T-helper 17 cell (primary cell): ENCODE measurements at regions not wholly inside any gene's neighbourhood (a gene's known extent, or its start where the extent isn't known, plus 50 kb on each side); places are given as distances from the start of the nearest gene placed in this dataset.

Source experiments
- ATAC-seq: fragments of 150-1000 bp; cut with Tn5 transposase; 2 replicates; pipeline ENCODE4 v1.10.0; 2021; ENCODE audit warnings: mild to moderate bottlenecking, moderate library complexity
- DNase-seq, 3 donors: peaks; one replicate each; pipeline versions ENCODE4 v3.0.0 to v3.0.0-alpha.2; 2020 to 2021
- H3K9me3 ChIP-seq: one replicate; pipeline ENCODE4 v1.7.0; 2013; ENCODE audit warnings: low read length, mild to moderate bottlenecking; ENCODE audit not compliant: control insufficient read depth, poor library complexity, severe bottlenecking
- H3K27ac Mint-ChIP-seq: one replicate; pipeline ENCODE4 v1.8.0; 2022; ENCODE audit warnings: mild to moderate bottlenecking, moderate library complexity, mixed read lengths
- H3K27me3 Mint-ChIP-seq: one replicate; pipeline ENCODE4 v1.8.0; 2022; ENCODE audit warnings: mixed read lengths
- H3K36me3 Mint-ChIP-seq: one replicate; pipeline ENCODE4 v1.8.0; 2022; ENCODE audit warnings: low read depth, mixed read lengths
- H3K4me1 Mint-ChIP-seq: one replicate; pipeline ENCODE4 v1.8.0; 2022; ENCODE audit warnings: mild to moderate bottlenecking, mixed read lengths
- H3K4me3 Mint-ChIP-seq: one replicate; pipeline ENCODE4 v1.8.0; 2022; ENCODE audit warnings: mild to moderate bottlenecking, moderate library complexity, mixed read lengths

DNA sequence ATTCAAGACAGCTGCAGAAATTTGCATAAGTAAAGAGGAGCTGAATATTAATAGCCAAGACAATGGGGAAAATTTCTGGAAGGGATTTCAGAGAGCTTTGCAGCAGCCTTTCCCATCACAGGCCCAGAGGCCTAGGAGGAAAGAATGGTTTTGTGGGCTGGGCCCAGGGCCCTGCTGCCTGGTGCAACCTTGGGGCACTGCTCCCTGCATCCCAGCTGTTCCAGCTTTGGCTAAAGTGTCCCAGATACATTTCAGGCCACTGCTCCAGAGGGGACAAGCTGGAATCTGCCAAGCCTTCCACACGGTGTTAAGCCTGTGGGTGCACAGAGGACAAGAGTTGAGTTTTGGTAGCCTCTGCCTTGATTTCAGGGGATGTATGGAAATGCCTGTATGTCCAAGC is 185.6 kb upstream of the SFRP2 start:
- no peak overlapping the region for H3K4me3 Mint-ChIP-seq
- no peaks in the 10 kb centered on the region for H3K27me3 Mint-ChIP-seq
- no peak for ATAC-seq

DNA sequence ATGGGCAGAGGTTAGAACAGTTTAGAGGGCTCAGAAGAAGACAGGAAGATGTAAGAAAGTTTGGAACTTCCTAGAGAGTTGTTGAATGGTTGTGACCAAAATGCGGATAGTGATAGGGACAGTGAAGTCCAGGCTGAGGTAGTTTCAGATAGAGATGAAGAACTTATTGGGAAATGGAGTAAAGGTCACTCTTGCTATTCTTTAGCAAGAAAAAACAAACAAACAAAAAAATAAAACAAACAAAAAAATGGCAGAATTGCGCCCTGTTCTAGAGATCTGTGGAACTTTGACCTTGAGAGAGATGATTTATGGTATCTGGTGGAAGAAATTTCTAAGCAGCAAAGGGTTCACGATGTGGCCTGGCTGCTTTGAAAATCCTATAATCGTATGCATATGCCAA is 185.1 kb upstream of the SFRP2 start:
- Mint-ChIP-seq H3K4me3 (no peak overlapping the region), H3K4me1 (no peaks in the 10 kb centered on the region), H3K36me3 (peaks cover 3% of the 10 kb centered on the region), H3K27me3 (no peaks in the 10 kb centered on the region), H3K27ac (no peak overlapping the region)
- ATAC-seq: no peak
- no peaks in the 10 kb centered on the region for H3K9me3 ChIP-seq
- no peak for DNase-seq

More for the DNA sequence above, 185.6 kb upstream of the SFRP2 start:
- H3K27ac Mint-ChIP-seq: no peak overlapping the region
- no peaks in the 10 kb centered on the region for H3K9me3 ChIP-seq
- peaks cover 3% of the 10 kb centered on the region for H3K36me3 Mint-ChIP-seq
- no peak for DNase-seq
- H3K4me1 Mint-ChIP-seq: no peaks in the 10 kb centered on the region

DNA sequence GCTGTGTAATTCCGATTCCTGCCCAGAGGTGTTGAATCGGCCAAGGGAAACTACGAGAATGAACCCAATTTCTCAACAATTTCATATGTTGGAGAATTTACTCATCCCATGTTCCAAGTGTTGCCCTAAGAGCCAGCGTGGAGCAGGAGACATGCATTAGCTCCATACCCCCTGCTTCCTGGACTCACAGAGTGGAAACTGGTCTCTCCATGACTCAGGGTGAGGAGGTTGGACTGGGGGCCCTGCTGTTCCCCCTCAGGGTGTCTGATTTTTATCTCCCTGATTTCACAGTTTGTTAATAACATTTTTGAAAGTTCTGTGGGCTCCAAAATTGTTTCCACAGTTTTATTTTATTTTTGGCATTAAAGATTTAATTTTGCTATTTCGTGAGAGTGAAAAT is 183.0 kb upstream of the SFRP2 start:
- H3K4me1 Mint-ChIP-seq: no peaks in the 10 kb centered on the region
- no peak overlapping the region for H3K4me3 Mint-ChIP-seq
- peaks cover 3% of the 10 kb centered on the region for H3K36me3 Mint-ChIP-seq
- DNase-seq (no peak), ATAC-seq (no peak)
- H3K9me3 ChIP-seq: no peaks in the 10 kb centered on the region
- no peaks in the 10 kb centered on the region for H3K27me3 Mint-ChIP-seq
- H3K27ac Mint-ChIP-seq: no peak overlapping the region

DNA sequence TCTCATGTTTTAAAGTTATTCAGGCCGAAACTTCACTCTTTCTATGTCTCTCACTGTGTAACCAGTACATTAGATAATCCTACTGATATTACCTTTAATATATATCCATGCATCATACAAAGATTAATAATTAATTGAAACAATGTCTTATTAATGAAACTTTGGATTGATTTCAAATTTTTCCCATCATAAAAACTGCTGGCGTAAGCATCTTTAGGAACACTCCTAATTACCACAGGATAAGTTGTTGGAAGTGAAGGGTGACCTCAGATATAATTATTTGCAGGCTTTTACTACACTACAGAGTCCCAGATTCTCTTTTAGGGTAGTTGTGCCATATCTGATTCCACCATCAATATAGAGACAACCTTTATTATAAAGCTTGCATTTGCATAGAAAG is 181.3 kb upstream of the SFRP2 start:
- ATAC-seq: no peak
- Mint-ChIP-seq H3K36me3 (peaks cover 3% of the 10 kb centered on the region), H3K27ac (no peak overlapping the region), H3K4me1 (no peaks in the 10 kb centered on the region), H3K4me3 (no peak overlapping the region), H3K27me3 (no peaks in the 10 kb centered on the region)
- no peaks in the 10 kb centered on the region for H3K9me3 ChIP-seq
- DNase-seq: no peak

DNA sequence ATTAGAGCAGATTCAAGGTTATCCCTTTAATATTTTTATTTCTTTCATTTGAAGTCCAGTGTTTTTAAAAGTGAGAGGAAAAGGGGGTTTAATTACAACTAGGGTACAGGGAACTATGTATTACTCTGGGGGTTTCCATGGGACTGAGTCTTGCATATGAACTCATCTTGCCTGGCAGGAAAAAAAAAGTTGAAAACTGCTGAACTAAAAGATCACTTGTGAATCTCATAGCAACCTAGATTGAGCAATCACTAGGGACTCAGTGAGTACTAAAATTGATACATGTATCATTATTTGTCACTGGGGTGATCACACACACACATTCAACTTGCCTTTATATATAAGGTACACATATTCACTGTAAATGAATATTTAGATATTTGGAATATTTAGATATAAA is 180.7 kb upstream of the SFRP2 start:
- no peaks in the 10 kb centered on the region for H3K9me3 ChIP-seq
- H3K4me1 Mint-ChIP-seq: no peaks in the 10 kb centered on the region
- no peak overlapping the region for H3K27ac Mint-ChIP-seq
- H3K36me3 Mint-ChIP-seq: peaks cover 3% of the 10 kb centered on the region
- no peaks in the 10 kb centered on the region for H3K27me3 Mint-ChIP-seq
- DNase-seq: no peak
- no peak for ATAC-seq
- no peak overlapping the region for H3K4me3 Mint-ChIP-seq

DNA sequence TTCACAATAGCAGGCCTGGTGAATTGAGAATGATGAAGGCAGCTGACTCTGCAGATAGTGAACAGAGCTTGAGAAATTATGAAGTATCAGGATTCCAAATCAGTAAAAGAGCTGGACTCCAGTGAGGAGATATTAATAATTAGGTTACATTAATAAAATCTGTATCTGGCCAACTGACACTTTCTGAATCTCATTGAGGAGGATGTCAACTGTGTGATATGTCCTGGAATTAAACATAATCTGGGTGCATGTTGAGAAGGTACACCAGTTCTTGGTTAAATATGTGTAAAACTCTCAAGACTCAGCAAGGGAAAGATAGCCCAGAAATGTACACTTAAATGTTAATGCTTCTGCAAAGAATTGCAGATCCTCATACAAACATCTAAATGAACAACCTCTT is 177.8 kb upstream of the SFRP2 start:
- no peak for DNase-seq
- Mint-ChIP-seq H3K27me3 (no peaks in the 10 kb centered on the region), H3K4me1 (no peaks in the 10 kb centered on the region), H3K36me3 (no peaks in the 10 kb centered on the region), H3K27ac (no peak overlapping the region), H3K4me3 (no peak overlapping the region)
- H3K9me3 ChIP-seq: no peaks in the 10 kb centered on the region
- ATAC-seq: no peak

DNA sequence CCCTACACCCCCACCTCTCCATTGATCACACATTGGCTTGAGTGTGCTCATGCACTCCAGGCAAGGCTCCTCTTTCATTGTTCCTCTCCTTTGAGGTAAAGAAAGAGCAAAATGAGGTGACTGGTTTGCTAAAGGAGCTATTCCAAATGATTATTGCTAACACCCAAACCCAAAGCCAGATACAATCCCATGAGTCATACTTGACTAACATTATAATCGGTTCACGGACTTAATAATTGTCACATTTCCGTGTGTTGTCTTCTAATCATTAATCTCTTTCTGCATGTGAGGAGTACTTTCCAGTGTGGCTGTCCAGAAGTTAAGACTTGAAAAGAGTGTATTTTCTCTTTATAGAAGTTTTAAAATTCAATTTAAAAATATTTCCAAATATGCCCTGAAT is 174.3 kb upstream of the SFRP2 start:
- ATAC-seq (no peak), DNase-seq (no peak)
- Mint-ChIP-seq H3K27me3 (no peaks in the 10 kb centered on the region), H3K27ac (no peak overlapping the region), H3K4me3 (no peak overlapping the region), H3K36me3 (peaks cover 2% of the 10 kb centered on the region), H3K4me1 (no peaks in the 10 kb centered on the region)
- no peaks in the 10 kb centered on the region for H3K9me3 ChIP-seq

DNA sequence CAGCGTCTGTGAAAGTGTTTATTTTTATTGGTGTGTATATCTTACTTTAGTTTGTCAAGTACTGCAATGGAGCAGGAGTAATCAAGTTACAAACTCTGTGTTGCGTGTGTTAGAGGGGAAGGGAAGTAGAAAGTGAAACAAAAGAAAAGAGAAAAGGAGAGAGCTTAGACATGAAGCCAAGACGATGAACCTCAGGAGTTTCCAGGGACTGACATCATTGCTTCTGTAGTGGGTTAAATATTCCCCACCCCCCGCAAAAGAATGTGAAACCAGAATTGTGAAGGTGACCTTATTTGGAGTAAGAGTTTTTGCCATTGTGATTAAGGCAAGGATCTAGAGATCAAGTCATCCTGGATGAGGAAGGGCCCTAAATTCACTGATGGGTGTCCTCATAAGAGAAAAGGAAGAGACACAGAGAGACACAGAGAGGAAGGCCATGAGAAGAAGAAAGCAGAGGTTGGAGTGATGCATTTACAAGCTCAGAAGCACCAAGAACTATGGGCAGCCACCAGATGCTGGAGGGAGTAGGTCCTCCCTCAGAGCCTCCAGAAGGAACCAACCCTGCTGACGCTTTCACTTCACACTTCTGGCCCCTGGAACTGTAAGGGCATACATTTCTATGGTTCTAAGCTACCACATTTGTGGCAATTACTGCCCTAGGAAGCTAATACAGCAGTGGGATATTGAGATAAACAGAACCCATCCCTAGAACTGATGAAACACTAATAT is 173.6 kb upstream of the SFRP2 start:
- Mint-ChIP-seq H3K27me3 (no peaks in the 10 kb centered on the region), H3K4me3 (no peak overlapping the region), H3K36me3 (peaks cover 2% of the 10 kb centered on the region), H3K4me1 (no peaks in the 10 kb centered on the region), H3K27ac (no peak overlapping the region)
- no peaks in the 10 kb centered on the region for H3K9me3 ChIP-seq
- no peak for DNase-seq
- no peak for ATAC-seq

DNA sequence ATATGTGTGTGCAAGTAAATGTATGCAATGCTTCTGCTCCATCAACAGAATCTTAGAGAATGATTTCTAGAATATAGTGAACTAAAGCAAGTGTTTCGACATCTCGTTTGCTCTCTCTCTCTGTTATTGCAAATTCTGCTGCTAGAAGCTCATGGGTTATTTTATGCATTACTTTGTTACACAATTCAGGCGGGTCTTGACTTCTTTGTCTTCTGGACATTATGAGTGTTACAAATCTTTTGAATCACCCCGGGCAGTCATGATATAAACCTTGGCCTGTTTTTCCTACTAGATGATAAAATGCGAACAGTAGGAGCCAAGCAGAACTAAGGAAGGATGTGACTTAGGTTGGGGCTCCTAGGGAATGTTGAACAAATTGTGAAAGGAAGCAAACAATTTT is 166.4 kb upstream of the SFRP2 start:
- H3K4me3 Mint-ChIP-seq: no peak overlapping the region

DNA sequence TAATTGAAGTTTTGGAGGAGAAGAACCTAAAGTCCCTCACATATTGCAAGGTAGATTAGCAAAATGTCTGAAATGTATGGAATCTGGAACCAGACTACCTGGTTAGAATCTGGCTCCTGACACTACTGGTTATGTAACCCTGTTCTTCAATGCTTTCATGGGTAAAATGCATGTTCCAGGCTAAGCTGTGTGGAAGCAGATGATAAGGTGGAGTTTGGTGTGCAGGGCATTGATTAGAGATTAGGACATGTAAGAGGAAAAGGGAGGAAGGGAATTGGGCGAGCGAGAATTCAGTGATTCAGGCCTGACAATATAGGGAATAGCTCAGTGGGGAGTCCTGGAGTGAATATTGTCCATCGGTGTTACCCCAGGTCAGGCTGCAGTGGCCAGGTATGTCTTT is 165.8 kb upstream of the SFRP2 start:
- Mint-ChIP-seq H3K36me3 (no peaks in the 10 kb centered on the region), H3K27me3 (no peaks in the 10 kb centered on the region), H3K27ac (no peak overlapping the region), H3K4me1 (peaks cover 10% of the 10 kb centered on the region), H3K4me3 (no peak overlapping the region)
- DNase-seq: no peak
- no peak for ATAC-seq
- no peaks in the 10 kb centered on the region for H3K9me3 ChIP-seq

More for the DNA sequence above, 166.4 kb upstream of the SFRP2 start:
- ATAC-seq (no peak), DNase-seq (no peak)
- peaks cover 4% of the 10 kb centered on the region for H3K4me1 Mint-ChIP-seq
- no peaks in the 10 kb centered on the region for H3K27me3 Mint-ChIP-seq
- no peaks in the 10 kb centered on the region for H3K36me3 Mint-ChIP-seq
- no peak overlapping the region for H3K27ac Mint-ChIP-seq
- H3K9me3 ChIP-seq: no peaks in the 10 kb centered on the region

DNA sequence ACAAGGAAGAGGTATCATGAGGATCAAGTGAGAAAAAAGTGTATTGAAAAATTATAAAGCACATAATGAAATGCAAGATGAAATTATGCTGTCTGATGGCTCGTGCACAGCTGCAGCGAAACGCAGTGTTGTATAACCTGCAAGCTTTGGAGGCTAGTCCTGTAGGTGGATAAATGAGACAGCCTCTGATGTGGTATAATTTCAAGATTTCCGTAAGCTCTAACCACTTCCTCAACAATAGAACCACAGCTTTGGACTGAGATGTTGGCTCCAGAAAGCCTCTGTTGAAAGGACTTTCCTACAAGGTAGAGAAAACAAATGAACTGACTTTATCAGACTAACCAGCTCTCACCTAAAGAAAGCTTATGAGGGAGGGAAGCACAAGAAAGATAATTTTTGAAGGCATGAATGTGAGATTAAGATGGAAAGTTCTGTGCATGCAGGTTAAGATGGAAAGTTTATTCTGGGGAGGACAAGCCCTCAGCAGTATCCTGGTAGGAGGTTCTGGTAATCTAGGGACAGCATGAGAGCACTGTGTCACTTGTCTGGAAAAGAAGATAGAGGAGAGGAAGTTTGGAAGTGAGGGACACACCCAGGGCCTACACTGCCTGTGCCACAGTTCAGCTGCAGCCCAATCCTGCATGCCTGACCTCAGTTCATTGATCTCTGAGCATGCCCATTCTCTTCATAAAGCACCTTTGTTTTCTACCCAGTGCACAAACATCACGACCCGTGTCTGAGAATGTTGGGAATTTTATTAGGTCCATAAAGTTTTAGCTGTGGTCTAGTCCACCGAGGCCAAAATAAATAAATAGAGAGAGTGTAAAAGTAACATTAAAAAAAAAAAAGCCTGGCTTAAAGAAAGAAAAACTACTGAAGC is 161.5 kb upstream of the SFRP2 start:
- peak overlapping the region; percentile 70 for H3K4me3 Mint-ChIP-seq
- H3K36me3 Mint-ChIP-seq: no peaks in the 10 kb centered on the region
- DNase-seq (no peak), ATAC-seq (peak; percentile 91)
- H3K27ac Mint-ChIP-seq: peak overlapping the region; percentile 12
- peaks cover 15% of the 10 kb centered on the region for H3K4me1 Mint-ChIP-seq
- H3K27me3 Mint-ChIP-seq: peaks cover 6% of the 10 kb centered on the region
- H3K9me3 ChIP-seq: no peaks in the 10 kb centered on the region

DNA sequence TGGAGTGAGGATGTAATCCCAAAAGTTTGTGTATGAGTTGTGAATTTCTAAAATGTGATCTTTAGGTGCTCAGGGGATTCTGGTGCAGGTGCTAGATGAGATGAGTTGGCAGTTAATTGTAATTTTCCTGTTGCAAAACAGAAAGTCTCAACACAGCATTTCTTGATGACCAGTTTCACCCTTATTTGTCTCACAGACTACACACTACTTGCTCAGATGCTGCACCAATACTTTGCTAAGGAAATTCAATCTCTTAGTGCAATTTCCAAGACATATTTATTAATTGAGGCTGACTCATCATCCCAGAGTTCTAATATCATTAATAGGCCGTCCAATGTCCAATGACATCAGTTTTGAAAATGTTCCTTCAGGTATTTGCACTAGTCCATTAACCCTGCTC is 159.2 kb upstream of the SFRP2 start:
- H3K27me3 Mint-ChIP-seq: peaks cover 11% of the 10 kb centered on the region
- no peaks in the 10 kb centered on the region for H3K36me3 Mint-ChIP-seq
- no peak for DNase-seq
- H3K9me3 ChIP-seq: no peaks in the 10 kb centered on the region
- H3K4me1 Mint-ChIP-seq: peaks cover 15% of the 10 kb centered on the region
- no peak overlapping the region for H3K4me3 Mint-ChIP-seq
- no peak overlapping the region for H3K27ac Mint-ChIP-seq
- ATAC-seq: no peak

DNA sequence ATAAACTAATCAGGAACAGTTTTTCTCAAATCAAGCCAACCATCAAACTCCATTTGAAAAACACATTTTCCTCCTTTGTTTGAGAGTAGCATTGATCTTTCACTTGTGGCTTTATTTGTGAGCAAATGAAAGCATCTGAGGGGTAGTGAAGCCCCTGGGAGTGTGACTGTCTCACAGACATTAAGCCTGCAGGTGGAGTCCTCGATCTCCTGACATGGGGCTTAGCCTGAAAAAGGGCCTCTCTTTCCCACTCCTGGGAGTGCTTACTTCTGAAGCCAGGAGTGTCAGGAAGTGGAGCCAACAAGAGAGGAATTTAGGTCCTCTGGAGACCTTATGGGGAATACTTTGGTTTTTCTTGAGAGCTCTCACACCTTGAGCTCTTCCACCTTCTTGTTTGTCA is 158.2 kb upstream of the SFRP2 start:
- DNase-seq (no peak), ATAC-seq (no peak)
- no peaks in the 10 kb centered on the region for H3K9me3 ChIP-seq
- Mint-ChIP-seq H3K27me3 (peaks cover 12% of the 10 kb centered on the region), H3K4me1 (peaks cover 15% of the 10 kb centered on the region), H3K36me3 (no peaks in the 10 kb centered on the region), H3K27ac (no peak overlapping the region), H3K4me3 (no peak overlapping the region)

DNA sequence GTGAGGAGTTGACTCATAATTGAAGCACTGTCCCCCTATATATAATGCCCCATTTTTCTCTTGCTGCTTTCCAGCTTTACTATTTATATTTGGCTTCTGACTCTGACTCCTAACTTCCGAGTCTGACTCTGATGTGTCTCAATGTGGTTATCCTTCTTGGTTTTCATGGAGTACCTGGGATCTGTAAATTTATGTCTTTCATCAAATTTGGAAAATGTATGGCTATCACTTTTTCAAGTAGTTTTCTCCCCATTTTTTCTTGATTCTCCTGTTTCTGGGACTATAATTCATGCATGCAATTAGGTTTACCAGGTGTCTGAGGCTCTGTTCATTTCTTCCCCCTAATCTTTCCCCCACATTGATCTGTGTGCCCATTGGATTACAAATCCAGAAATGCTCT is 156.8 kb upstream of the SFRP2 start:
- ATAC-seq (no peak), DNase-seq (no peak)
- peaks cover 26% of the 10 kb centered on the region for H3K27me3 Mint-ChIP-seq
- no peaks in the 10 kb centered on the region for H3K9me3 ChIP-seq
- H3K4me3 Mint-ChIP-seq: no peak overlapping the region
- H3K36me3 Mint-ChIP-seq: no peaks in the 10 kb centered on the region
- peaks cover 20% of the 10 kb centered on the region for H3K4me1 Mint-ChIP-seq
- H3K27ac Mint-ChIP-seq: no peak overlapping the region
